ENCODE measurements at regions not wholly inside any gene's neighbourhood (a gene's known extent, or its start where the extent isn't known, plus 50 kb on each side); places are given as distances from the start of the nearest gene placed in this dataset.

DNA sequence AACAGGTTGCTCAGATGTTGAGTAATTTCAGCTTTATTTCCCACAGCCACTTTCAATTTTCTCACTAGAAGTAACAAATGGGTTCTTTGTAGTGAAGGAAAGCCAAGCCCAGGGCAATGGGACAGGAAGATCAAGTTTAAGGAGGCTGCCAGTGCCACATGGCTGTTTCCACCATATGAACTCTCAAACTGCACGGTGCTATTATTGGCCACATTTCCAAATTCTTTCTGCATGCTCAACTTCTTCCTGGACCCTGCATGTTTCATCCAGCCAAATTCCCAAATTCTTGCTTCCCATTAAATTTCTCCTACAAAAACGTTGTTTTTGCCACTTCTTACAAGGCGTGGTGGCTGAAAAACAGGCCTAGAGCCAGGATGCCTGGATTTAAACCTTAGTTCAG is 193.3 kb upstream of the SPHKAP start:
- DNase-seq: no peak
- BruUV-seq (replicated peaks): no TSS peak
- H3K9me2 ChIP-seq (replicated peaks; ENCODE audit: low read length): no peaks in the 10 kb centered on the region
- no peaks in the 10 kb centered on the region for H3K36me3 ChIP-seq (ENCODE audit: low read depth, low read length)
- no peak overlapping the region for H3K27ac ChIP-seq (ENCODE audit: low read length)
- no peak for ATAC-seq
- no peak for TF ChIP-seq EZH2 (IDR thresholded peaks at IDR 0.05; ENCODE audit: low read length, unreplicated experiment)
- TF ChIP-seq EZH2phosphoT487 (IDR thresholded peaks at IDR 0.05; ENCODE audit: borderline replicate concordance, low read length): no peak
- no peak for TF ChIP-seq CTCF (conservative IDR thresholded peaks at IDR 0.05; ENCODE audit: low read depth, low read length)
- no peaks in the 10 kb centered on the region for H3K79me2 ChIP-seq (ENCODE audit: low read length)
- no peaks in the 10 kb centered on the region; the same call in 1 of the 2 replicates for H3K4me1 ChIP-seq (ENCODE audit: insufficient read depth, low read length)
- peaks cover 9% of the 10 kb centered on the region; the same call in 1 of the 2 replicates for H3K27me3 ChIP-seq (ENCODE audit: low read length)
- H3K9me3 ChIP-seq (ENCODE audit: low read length): no peaks in the 10 kb centered on the region
- ChIA-PET CTCF (no interaction called here), POLR2A (ENCODE audit: unreplicated experiment) (no interaction called here)
- H2AFZ ChIP-seq (ENCODE audit: low read length): no peak overlapping the region
- H3K4me3 ChIP-seq (ENCODE audit: low read length): no peak overlapping the region
- intact Hi-C loops (cut with micrococcal nuclease): no loop called here
- no peaks in the 10 kb centered on the region for H3F3A ChIP-seq (ENCODE audit: low read length, unreplicated experiment)
- no peak overlapping the region for H3K9ac ChIP-seq (ENCODE audit: low read length)
- H3K4me2 ChIP-seq (ENCODE audit: low read length): no peak overlapping the region
- no peaks in the 10 kb centered on the region for H4K20me1 ChIP-seq (ENCODE audit: low read length)

- no peaks in the 10 kb centered on the region for H4K20me1 ChIP-seq (ENCODE audit: low read length)
- no peak overlapping the region for H2AFZ ChIP-seq (ENCODE audit: low read length)
- no peaks in the 10 kb centered on the region for H3F3A ChIP-seq (ENCODE audit: low read length, unreplicated experiment)
- no peak for DNase-seq
- H3K9ac ChIP-seq (ENCODE audit: low read length): no peak overlapping the region
- H3K9me2 ChIP-seq (replicated peaks; ENCODE audit: low read length): no peaks in the 10 kb centered on the region
- ATAC-seq: no peak
- H3K4me3 ChIP-seq (ENCODE audit: low read length): no peak overlapping the region
- no peak overlapping the region for H3K27ac ChIP-seq (ENCODE audit: low read length)
- H3K27me3 ChIP-seq (ENCODE audit: low read length): peaks cover 7% of the 10 kb centered on the region; the same call in 1 of the 2 replicates
- intact Hi-C loops (cut with micrococcal nuclease): no loop called here
- BruUV-seq (replicated peaks): no TSS peak
- no peaks in the 10 kb centered on the region for H3K36me3 ChIP-seq (ENCODE audit: low read depth, low read length)
- ChIA-PET CTCF (no interaction called here), POLR2A (ENCODE audit: unreplicated experiment) (no interaction called here)
- H3K9me3 ChIP-seq (ENCODE audit: low read length): no peaks in the 10 kb centered on the region
- H3K79me2 ChIP-seq (ENCODE audit: low read length): no peaks in the 10 kb centered on the region
- TF ChIP-seq CTCF (conservative IDR thresholded peaks at IDR 0.05; ENCODE audit: low read depth, low read length) (no peak), EZH2 (IDR thresholded peaks at IDR 0.05; ENCODE audit: low read length, unreplicated experiment) (no peak), EZH2phosphoT487 (IDR thresholded peaks at IDR 0.05; ENCODE audit: borderline replicate concordance, low read length) (no peak)
- H3K4me2 ChIP-seq (ENCODE audit: low read length): no peak overlapping the region
- H3K4me1 ChIP-seq (ENCODE audit: insufficient read depth, low read length): no peaks in the 10 kb centered on the region; the same call in 1 of the 2 replicates
Measured at GRCh38 chr2:228373191-228373590, 191.7 kb upstream of the SPHKAP start.

- no peak overlapping the region for H3K9ac ChIP-seq (ENCODE audit: low read length)
- H3K79me2 ChIP-seq (ENCODE audit: low read length): no peaks in the 10 kb centered on the region
- no peak overlapping the region for H3K4me3 ChIP-seq (ENCODE audit: low read length)
- no peak overlapping the region for H3K4me2 ChIP-seq (ENCODE audit: low read length)
- no peaks in the 10 kb centered on the region for H3K36me3 ChIP-seq (ENCODE audit: low read depth, low read length)
- no peaks in the 10 kb centered on the region for H3K9me3 ChIP-seq (ENCODE audit: low read length)
- no peak overlapping the region for H2AFZ ChIP-seq (ENCODE audit: low read length)
- H3K27me3 ChIP-seq (ENCODE audit: low read length): no peaks in the 10 kb centered on the region
- DNase-seq (peak; percentile 47), ATAC-seq (no peak)
- BruUV-seq (replicated peaks): no TSS peak
- H4K20me1 ChIP-seq (ENCODE audit: low read length): no peaks in the 10 kb centered on the region
- H3K9me2 ChIP-seq (replicated peaks; ENCODE audit: low read length): no peaks in the 10 kb centered on the region
- no peak overlapping the region for H3K27ac ChIP-seq (ENCODE audit: low read length)
- no peaks in the 10 kb centered on the region for H3F3A ChIP-seq (ENCODE audit: low read length, unreplicated experiment)
- CTCF ChIA-PET: no interaction called here
- POLR2A ChIA-PET (ENCODE audit: unreplicated experiment): no interaction called here
- no peak for TF ChIP-seq CTCF (conservative IDR thresholded peaks at IDR 0.05; ENCODE audit: low read depth, low read length)
- no peak for TF ChIP-seq EZH2 (IDR thresholded peaks at IDR 0.05; ENCODE audit: low read length, unreplicated experiment)
- TF ChIP-seq EZH2phosphoT487 (IDR thresholded peaks at IDR 0.05; ENCODE audit: borderline replicate concordance, low read length): no peak
- no peaks in the 10 kb centered on the region; the same call in 1 of the 2 replicates for H3K4me1 ChIP-seq (ENCODE audit: insufficient read depth, low read length)
- intact Hi-C loops (cut with micrococcal nuclease): no loop called here
Measured at GRCh38 chr2:228372212-228372611, 190.7 kb upstream of the SPHKAP start.
